NCI-H460 (cell line): ENCODE measurements at regions not wholly inside any gene's neighbourhood (a gene's known extent, or its start where the extent isn't known, plus 50 kb on each side); places are given as distances from the start of the nearest gene placed in this dataset.

ENCODE experiments used
- DNase-seq: peaks from one replicate; pipeline ENCODE4 v3.0.0-alpha.2; 2016; ENCODE audit warnings: low read depth; ENCODE audit errors: extremely low read depth

GRCh38 chr5:90135779-90136378 lies 273.7 kb downstream of the CETN3 start:
- no peak for DNase-seq

GRCh38 chr5:90134892-90135291 lies 274.7 kb downstream of the CETN3 start:
- DNase-seq, result no peak

GRCh38 chr5:90134381-90134780 lies 275.2 kb downstream of the CETN3 start:
- no peak for DNase-seq

- DNase-seq, result no peak
Measured at GRCh38 chr5:90133941-90134340, 275.6 kb downstream of the CETN3 start.

GRCh38 chr5:90131383-90132133 lies 278.0 kb downstream of the CETN3 start:
- no peak for DNase-seq

GRCh38 chr5:90128551-90128950 lies 281.0 kb downstream of the CETN3 start:
- no peak for DNase-seq

- DNase-seq, result no peak
Measured at GRCh38 chr5:90119531-90119971, 290.0 kb downstream of the CETN3 start.

GRCh38 chr5:90117005-90117404 lies 292.6 kb downstream of the CETN3 start:
- no peak for DNase-seq

GRCh38 chr5:90113108-90113507 lies 296.4 kb downstream of the CETN3 start:
- no peak for DNase-seq

GRCh38 chr5:90112033-90112692 lies 297.4 kb downstream of the CETN3 start:
- DNase-seq, result no peak

GRCh38 chr5:90111364-90112032 lies 298.1 kb downstream of the CETN3 start:
- no peak for DNase-seq

GRCh38 chr5:90109285-90109684 lies 300.3 kb downstream of the CETN3 start:
- no peak for DNase-seq

GRCh38 chr5:90099099-90099498 lies 310.5 kb downstream of the CETN3 start:
- DNase-seq, result no peak

GRCh38 chr5:90097082-90097477 lies 312.5 kb downstream of the CETN3 start:
- no peak for DNase-seq

- peak; percentile 71 for DNase-seq
Measured at GRCh38 chr5:90096415-90097081, 313.0 kb downstream of the CETN3 start.

GRCh38 chr5:90095292-90096060 lies 314.1 kb downstream of the CETN3 start:
- DNase-seq, result no peak

GRCh38 chr5:90093751-90094485 lies 315.6 kb downstream of the CETN3 start:
- DNase-seq, result no peak

GRCh38 chr5:90092734-90093133 lies 316.8 kb downstream of the CETN3 start:
- no peak for DNase-seq

- DNase-seq, result no peak
Measured at GRCh38 chr5:90084342-90084741, 325.2 kb downstream of the CETN3 start.
